ENCODE measurements at regions not wholly inside any gene's neighbourhood (a gene's known extent, or its start where the extent isn't known, plus 50 kb on each side); places are given as distances from the start of the nearest gene placed in this dataset.
A peak's percentile ranks its signal among the peaks of the same experiment; 100 is the strongest.

- 13% methylated on average over 3 of the region's 3 CpGs for whole genome bisulfite sequencing (ENCODE audit: low lambda C conversion rate)
- no peak for TF ChIP-seq ZNF432 (CRISPR knock-in tag; IDR thresholded peaks at IDR 0.05; ENCODE audit: borderline replicate concordance)
- no peak for TF ChIP-seq ZNF710 (CRISPR knock-in tag; IDR thresholded peaks at IDR 0.05; ENCODE audit: borderline replicate concordance)
- peak; percentile 15; the same call in 1 of the 2 replicates for TF ChIP-seq ATF7 (IDR thresholded peaks at IDR 0.05)
- TF ChIP-seq ATF7 (CRISPR knock-in tag; IDR thresholded peaks at IDR 0.05), result no peak
- no peak for TF ChIP-seq SNAPC5 (CRISPR knock-in tag; IDR thresholded peaks at IDR 0.05; ENCODE audit: borderline replicate concordance)
- POLR2A ChIA-PET, result no interaction called here
- FAIRE-seq (no peak), DNase-seq (ENCODE audit: low spot score) (no peak), ATAC-seq (no peak)
- Histone ChIP-seq H4K20me1 (ENCODE audit: insufficient read depth, low read length) (no peaks in the 10 kb centered on the region), H2AFZ (ENCODE audit: low read length) (no peak overlapping the region), H3K36me3 (replicated peaks in 1 of 2; ENCODE audit: control insufficient read depth in 1 of 2, insufficient read depth in 2 of 2, low read length in 2 of 2) (no peaks in the 10 kb centered on the region), H3K27me3 (ENCODE audit: control insufficient read depth in 1 of 2, insufficient read depth in 2 of 2, low read length in 2 of 2) (no peaks in the 10 kb centered on the region), H3K4me3 (replicated peaks in 1 of 3; ENCODE audit: insufficient read depth in 1 of 3, low read depth in 2 of 3, low read length in 3 of 3) (no peak overlapping the region), H3K4me2 (ENCODE audit: low read depth, low read length) (no peak overlapping the region), H3K79me2 (ENCODE audit: insufficient read depth, low read length) (no peaks in the 10 kb centered on the region), H3K27ac (ENCODE audit: extremely low read length, insufficient read depth, low read length) (no peak overlapping the region), H3K4me1 (ENCODE audit: insufficient read depth, low read length) (no peaks in the 10 kb centered on the region), H3K9me3 (ENCODE audit: low read length) (no peaks in the 10 kb centered on the region), H3K9ac (ENCODE audit: insufficient read depth, low read depth, low read length) (no peak overlapping the region)
- CTCF ChIA-PET (ENCODE audit: low intra/inter-chr PET ratio, low total read pairs), result no interaction called here
- intact Hi-C loops (cut with micrococcal nuclease; ENCODE audit: unreplicated experiment), result no loop called here
- in situ Hi-C loops (cut with HindIII; ENCODE audit: extremely low pct_ligation_motif_present, low pct_unique_long_range_greater_than_20kb), result loop anchor here (25.0 kb wide), 1 partner anchor 650 kb away; the partner anchor contains the start of gene TGFB2
- BruUV-seq (replicated peaks), result no TSS peak
Observed at GRCh38 chr1:218986816-218987215, 186.9 kb upstream of the LYPLAL1 start.

GRCh38 chr1:218990019-218990418 lies 183.7 kb upstream of the LYPLAL1 start:
- no peak overlapping the region for H3K4me2 ChIP-seq (ENCODE audit: low read depth, low read length)
- ATAC-seq (no peak), FAIRE-seq (no peak), DNase-seq (ENCODE audit: low spot score) (no peak)
- H3K79me2 ChIP-seq (ENCODE audit: insufficient read depth, low read length), result no peaks in the 10 kb centered on the region
- ChIA-PET CTCF (ENCODE audit: low intra/inter-chr PET ratio, low total read pairs) (no interaction called here), POLR2A (no interaction called here)
- no peaks in the 10 kb centered on the region for H3K4me1 ChIP-seq (ENCODE audit: insufficient read depth, low read length)
- H4K20me1 ChIP-seq (ENCODE audit: insufficient read depth, low read length), result no peaks in the 10 kb centered on the region
- H2AFZ ChIP-seq (ENCODE audit: low read length), result no peak overlapping the region
- in situ Hi-C loops (cut with HindIII; ENCODE audit: extremely low pct_ligation_motif_present, low pct_unique_long_range_greater_than_20kb) (loop anchor here (25.0 kb wide), 1 partner anchor 653 kb away; the partner anchor contains the start of gene TGFB2), intact Hi-C loops (cut with micrococcal nuclease; ENCODE audit: unreplicated experiment) (loop anchor here (10.0 kb wide), 1 partner anchor 325 kb away; no protein-coding TSS in a partner anchor)
- H3K4me3 ChIP-seq (replicated peaks in 1 of 3; ENCODE audit: insufficient read depth in 1 of 3, low read depth in 2 of 3, low read length in 3 of 3), result no peak overlapping the region
- BruUV-seq (replicated peaks), result no TSS peak
- no peaks in the 10 kb centered on the region for H3K36me3 ChIP-seq (replicated peaks in 1 of 2; ENCODE audit: control insufficient read depth in 1 of 2, insufficient read depth in 2 of 2, low read length in 2 of 2)
- H3K9me3 ChIP-seq (ENCODE audit: low read length), result no peaks in the 10 kb centered on the region
- no peak overlapping the region for H3K27ac ChIP-seq (ENCODE audit: extremely low read length, insufficient read depth, low read length)
- no CpG with 5 or more reads among the region's 1 CpG for WGBS (ENCODE audit: low lambda C conversion rate)
- no peak overlapping the region for H3K9ac ChIP-seq (ENCODE audit: insufficient read depth, low read depth, low read length)
- no peaks in the 10 kb centered on the region for H3K27me3 ChIP-seq (ENCODE audit: control insufficient read depth in 1 of 2, insufficient read depth in 2 of 2, low read length in 2 of 2)
- TF ChIP-seq BATF2 (CRISPR knock-in tag; IDR thresholded peaks at IDR 0.05) (no peak), ZNF580 (CRISPR knock-in tag; IDR thresholded peaks at IDR 0.05; ENCODE audit: borderline replicate concordance, low read depth) (no peak), ZNF800 (CRISPR knock-in tag; IDR thresholded peaks at IDR 0.05) (no peak), ZNF550 (CRISPR knock-in tag; IDR thresholded peaks at IDR 0.05; ENCODE audit: borderline replicate concordance) (no peak), POLR2A (IDR thresholded peaks at IDR 0.05; ENCODE audit: insufficient read depth in 1 of 2, low read depth in 2 of 2, low read length in 2 of 2) (no peak), CBX1 (IDR thresholded peaks at IDR 0.05; ENCODE audit: low read depth) (no peak), MEIS2 (CRISPR knock-in tag; IDR thresholded peaks at IDR 0.05) (no peak), MBD4 (IDR thresholded peaks at IDR 0.05; ENCODE audit: borderline replicate concordance, low read length) (no peak), NAIF1 (CRISPR knock-in tag; IDR thresholded peaks at IDR 0.05; ENCODE audit: borderline replicate concordance) (no peak), THAP11 (CRISPR knock-in tag; IDR thresholded peaks at IDR 0.05) (no peak), POLR2AphosphoS2 (IDR thresholded peaks at IDR 0.05; ENCODE audit: low read depth, low read length) (no peak)

All from HepG2 (cell line).